HepG2 (cell line): ENCODE measurements at regions not wholly inside any gene's neighbourhood (a gene's known extent, or its start where the extent isn't known, plus 50 kb on each side); places are given as distances from the start of the nearest gene placed in this dataset.
A peak's percentile ranks its signal among the peaks of the same experiment; 100 is the strongest.

Experiments used
- ATAC-seq: fragments of 200-7000 bp; cut with Tn5 transposase; 3 replicates; pipeline ENCODE4 v1.9.1; 2020; ENCODE audit warnings: mild to moderate bottlenecking, moderate library complexity
- BruUV-seq: library from RNA; stranded (reverse); fragments of 400-500 nt; replicated peaks from 2 replicates; lab custom pipeline; 2021; lab: Mats Ljungman, UMichigan
- CTCF ChIA-PET: fragments of 300-600 bp; formaldehyde crosslinking; extraction: SDS; loops from one replicate; lab custom pipeline; 2021; ENCODE audit warnings: low total read pairs, inconsistent platforms, low intra/inter-chr PET ratio; lab: Yijun Ruan, JAX
- POLR2A ChIA-PET: fragments of 350-600 bp; sonication (Branson Sonifier 250); formaldehyde crosslinking; loops from one replicate; lab custom pipeline; 2020; ENCODE audit warnings: antibody characterized with exemption, inconsistent platforms; lab: Yijun Ruan, JAX
- DNase-seq: peaks from one replicate; pipeline ENCODE4 v3.0.0-alpha.2; 2015; ENCODE audit warnings: low spot score
- FAIRE-seq: peaks from 3 replicates; lab custom pipeline; 2011; peaks lifted over from hg19 to GRCh38; lab: Jason Lieb, UNC
- H2AFZ ChIP-seq: one replicate; pipeline ENCODE4 v1.6.1; 2011; ENCODE audit warnings: low read length, inconsistent platforms
- H3K27ac ChIP-seq: fragments of 300-600 bp; 3 replicates; pipeline ENCODE4 v1.8.0; 2011; ENCODE audit warnings: mixed run types, mild to moderate bottlenecking, mixed read lengths, low read length, inconsistent platforms; ENCODE audit not compliant: insufficient read depth; ENCODE audit errors: extremely low read length
- H3K27me3 ChIP-seq, 2 experiments: fragments of 200-600 bp in 1 of 2; 2 replicates in 1 of 2; 3 replicates in 1 of 2; pipeline versions ENCODE4 v1.6.0 to v1.8.0; 2011; ENCODE audit warnings: low read length in 2 of 2, mild to moderate bottlenecking in 2 of 2, moderate library complexity in 2 of 2, inconsistent platforms in 1 of 2; ENCODE audit not compliant: insufficient read depth in 2 of 2, control insufficient read depth in 1 of 2
- H3K36me3 ChIP-seq, 2 experiments: fragments of 200-600 bp in 1 of 2; replicated peaks in 1 of 2; 2 replicates in 1 of 2; 3 replicates in 1 of 2; pipeline versions ENCODE4 v1.5.1 to v1.8.0; 2011; ENCODE audit warnings: low read length in 2 of 2, inconsistent platforms in 1 of 2; ENCODE audit not compliant: insufficient read depth in 2 of 2, control insufficient read depth in 1 of 2
- H3K4me1 ChIP-seq: 2 replicates; pipeline ENCODE4 v1.5.1; 2012; ENCODE audit warnings: low read length, inconsistent platforms; ENCODE audit not compliant: insufficient read depth
- H3K4me2 ChIP-seq: 2 replicates; pipeline ENCODE4 v1.6.0; 2011; ENCODE audit warnings: low read depth, low read length, inconsistent platforms
- H3K4me3 ChIP-seq, 3 experiments: fragments of 200-600 bp in 1 of 3; sonication (generic), shearing (Covaris generic) in 1 of 3; replicated peaks in 1 of 3; 2 replicates each; pipeline ENCODE4 v1.5.1; 2011 to 2016; ENCODE audit warnings: low read length in 3 of 3, inconsistent platforms in 2 of 3, low read depth in 2 of 3, mild to moderate bottlenecking in 2 of 3, control low read depth in 1 of 3, mixed read lengths in 1 of 3; ENCODE audit not compliant: insufficient read depth in 1 of 3
- H3K79me2 ChIP-seq: one replicate; pipeline ENCODE4 v1.6.1; 2011; ENCODE audit warnings: low read length, inconsistent platforms; ENCODE audit not compliant: insufficient read depth
- H3K9ac ChIP-seq: 2 replicates; pipeline ENCODE4 v1.6.0; 2011; ENCODE audit warnings: mild to moderate bottlenecking, low read depth, low read length, inconsistent platforms; ENCODE audit not compliant: insufficient read depth
- H3K9me3 ChIP-seq: 2 replicates; pipeline ENCODE4 v1.5.1; 2012; ENCODE audit warnings: mild to moderate bottlenecking, low read length
- H4K20me1 ChIP-seq: 2 replicates; pipeline ENCODE4 v1.6.0; 2011; ENCODE audit warnings: inconsistent platforms, mild to moderate bottlenecking, low read length, moderate library complexity; ENCODE audit not compliant: insufficient read depth
- ASH2L ChIP-seq: fragments of 300-600, 200-600 bp; sonication (generic); IDR thresholded peaks from 2 replicates; pipeline ENCODE4 v1.7.0; 2017; ENCODE audit warnings: low read depth, mild to moderate bottlenecking, moderate library complexity, mixed read lengths, low read length; ENCODE audit not compliant: insufficient read length
- CHD2 ChIP-seq: IDR thresholded peaks from 2 replicates; pipeline ENCODE4 v1.6.1; 2011; ENCODE audit warnings: low read depth, low read length, improper control_type of control experiment
- ELF1 ChIP-seq: sonication (generic); formaldehyde crosslinking; IDR thresholded peaks from 2 replicates; pipeline ENCODE4 v1.4.0; 2020; ENCODE audit warnings: missing genetic modification reagents
- FOXA3 ChIP-seq: IDR thresholded peaks from 2 replicates; pipeline ENCODE4 v1.6.1; 2016; ENCODE audit warnings: missing genetic modification reagents, missing compliant biosample characterization
- FOXK1 ChIP-seq: sonication (generic); formaldehyde crosslinking; IDR thresholded peaks from 2 replicates; pipeline ENCODE4 v1.4.0; 2020; ENCODE audit warnings: low read depth, missing genetic modification reagents, borderline replicate concordance
- FOXK2 ChIP-seq: fragments of 450-650 bp; IDR thresholded peaks from 2 replicates; pipeline ENCODE4 v1.6.1; 2016
- GABPA ChIP-seq, 2 experiments: IDR thresholded peaks; 2 replicates each; pipeline ENCODE4 v1.6.1; 2011 to 2016; ENCODE audit warnings: low read depth in 2 of 2, low read length in 1 of 2, missing biosample characterization in 1 of 2, missing genetic modification characterization in 1 of 2
- IRF2 ChIP-seq: IDR thresholded peaks from 2 replicates; pipeline ENCODE4 v1.6.1; 2018; ENCODE audit warnings: missing genetic modification reagents, missing compliant biosample characterization
- KDM1A ChIP-seq: IDR thresholded peaks from 2 replicates; pipeline ENCODE4 v1.6.1; 2016; ENCODE audit warnings: missing compliant biosample characterization
- NR2F6 ChIP-seq, 2 experiments: IDR thresholded peaks; 2 replicates each; pipeline ENCODE4 v1.6.1; 2016; ENCODE audit warnings: antibody characterized with exemption in 1 of 2, mild to moderate bottlenecking in 1 of 2
- RARA ChIP-seq: IDR thresholded peaks from 2 replicates; pipeline ENCODE4 v1.6.1; 2016; ENCODE audit warnings: missing genetic modification reagents, missing compliant biosample characterization
- RBAK ChIP-seq: sonication (generic); formaldehyde crosslinking; IDR thresholded peaks from 2 replicates; pipeline ENCODE4 v1.5.1; 2020; ENCODE audit warnings: mild to moderate bottlenecking, missing genetic modification reagents
- STAT5B ChIP-seq: sonication (generic); formaldehyde crosslinking; IDR thresholded peaks from 2 replicates; pipeline ENCODE4 v1.4.0; 2020; ENCODE audit warnings: missing genetic modification reagents
- TP53 ChIP-seq: sonication (generic); formaldehyde crosslinking; conservative IDR thresholded peaks from 2 replicates; pipeline ENCODE4 v1.4.0; 2020; ENCODE audit warnings: missing genetic modification reagents
- ZBTB38 ChIP-seq: sonication (generic); formaldehyde crosslinking; IDR thresholded peaks from 2 replicates; pipeline ENCODE4 v1.5.1; 2020; ENCODE audit warnings: mild to moderate bottlenecking, missing genetic modification reagents
- ZC3H13 ChIP-seq: sonication (generic); formaldehyde crosslinking; IDR thresholded peaks from 2 replicates; pipeline ENCODE4 v1.8.1; 2023; ENCODE audit warnings: mild to moderate bottlenecking, missing genetic modification reagents, moderate library complexity
- ZNF232 ChIP-seq: sonication (generic); formaldehyde crosslinking; IDR thresholded peaks from 2 replicates; pipeline ENCODE4 v1.4.0; 2020; ENCODE audit warnings: missing genetic modification reagents, borderline replicate concordance
- ZNF547 ChIP-seq: sonication (generic); formaldehyde crosslinking; IDR thresholded peaks from 2 replicates; pipeline ENCODE4 v1.5.1; 2020; ENCODE audit warnings: mild to moderate bottlenecking, missing genetic modification reagents
- ZNF607 ChIP-seq: sonication (generic); formaldehyde crosslinking; IDR thresholded peaks from 2 replicates; pipeline ENCODE4 v1.5.1; 2020; ENCODE audit warnings: missing genetic modification reagents, mild to moderate bottlenecking, borderline replicate concordance
- ZNF644 ChIP-seq: IDR thresholded peaks from 2 replicates; pipeline ENCODE4 v1.6.1; 2016; ENCODE audit warnings: low read depth
- WGBS: methylation state at CpG from one replicate; pipeline ENCODE4 v1.1.6; 2017; ENCODE audit warnings: low lambda C conversion rate; 5-methylcytosine and 5-hydroxymethylcytosine counted together
- in situ Hi-C: cut with HindIII; loops from 2 replicates; pipeline ENCODE4 v1.10.0; 2017; ENCODE audit warnings: low pct_unique_long_range_greater_than_20kb; ENCODE audit not compliant: extremely low pct_ligation_motif_present
- intact Hi-C: fragments of 100-400 bp; cut with micrococcal nuclease; formaldehyde crosslinking; loops from one replicate; pipeline ENCODE4 v1.10.0; 2022; ENCODE audit not compliant: unreplicated experiment
- TF ChIP-seq, protein P1 (sequence below): sonication (generic); formaldehyde crosslinking; IDR thresholded peaks from 2 replicates; pipeline ENCODE4 v1.4.0; 2020; ENCODE audit warnings: low read depth, mild to moderate bottlenecking, missing genetic modification reagents
- TF ChIP-seq, protein P2 (sequence below): sonication (generic); formaldehyde crosslinking; IDR thresholded peaks from 2 replicates; pipeline ENCODE4 v1.8.0; 2022; ENCODE audit warnings: mild to moderate bottlenecking, missing genetic modification reagents; ENCODE audit not compliant: insufficient replicate concordance

DNA sequence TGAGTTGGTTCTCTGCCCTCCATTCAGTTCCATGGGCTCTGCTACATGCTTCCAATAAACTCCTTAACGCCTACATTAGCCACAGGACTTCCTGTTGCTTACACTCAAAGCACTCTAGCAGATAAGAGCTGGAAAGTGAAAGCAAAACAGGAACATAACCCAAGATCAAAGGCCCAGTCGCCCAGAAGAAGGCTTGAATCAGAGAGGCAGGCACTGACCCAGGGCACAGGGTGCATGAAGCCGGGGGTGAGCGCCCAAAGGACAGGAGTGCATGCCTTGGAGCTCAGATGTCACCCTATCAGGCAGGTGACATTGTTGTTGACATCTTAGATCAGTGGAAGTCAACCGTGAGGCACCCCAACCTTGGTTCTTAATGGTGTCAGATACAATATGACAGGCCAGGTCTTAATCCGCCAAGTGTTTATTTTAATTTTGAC lies 235.1 kb downstream of the UACA start:
- WGBS: 23% methylated on average over 6 of the region's 6 CpGs
- no peaks in the 10 kb centered on the region for H3K9me3 ChIP-seq
- H3K9ac ChIP-seq: no peak overlapping the region
- H3K27ac ChIP-seq: no peak overlapping the region
- H3K79me2 ChIP-seq: no peaks in the 10 kb centered on the region
- H3K36me3 ChIP-seq: no peaks in the 10 kb centered on the region
- intact Hi-C loops (no loop called here), in situ Hi-C loops (no loop called here)
- no TSS peak for BruUV-seq
- ATAC-seq (peak; percentile 82), FAIRE-seq (no peak), DNase-seq (peak; percentile 66)
- ChIA-PET POLR2A (no interaction called here), CTCF (no interaction called here)
- peak overlapping the region; percentile 59 for H3K4me2 ChIP-seq
- H4K20me1 ChIP-seq: no peaks in the 10 kb centered on the region
- H3K4me1 ChIP-seq: peaks cover 41% of the 10 kb centered on the region
- H3K27me3 ChIP-seq: peaks cover 1 to 8% of the 10 kb centered on the region in 2 experiments; a peak in 2 of 5 replicates
- H3K4me3 ChIP-seq: peak overlapping the region in 1 of 3 experiments; percentile 25; a peak in 1 of 6 replicates
- H2AFZ ChIP-seq: no peak overlapping the region
- TF ChIP-seq STAT5B (CRISPR knock-in tag): no peak
- TF ChIP-seq IRF2: peak; percentile 96
- peak; percentile 61 for TF ChIP-seq ELF1
- no peak for TF ChIP-seq KDM1A
- TF ChIP-seq CHD2: no peak
- TF ChIP-seq ZC3H13 (CRISPR knock-in tag): no peak
- TF ChIP-seq FOXK2: no peak
- no peak for TF ChIP-seq GABPA (IDR thresholded peaks at IDR 0.05; ENCODE audit: low read depth, low read length)
- peak; percentile 63 for TF ChIP-seq GABPA (CRISPR knock-in tag; IDR thresholded peaks at IDR 0.05; ENCODE audit: low read depth)
- TF ChIP-seq ZNF232: no peak
- peak; percentile 41 for TF ChIP-seq FOXA3
- no peak for TF ChIP-seq ZNF547
- TF ChIP-seq FOXK1 (CRISPR knock-in tag): no peak
- no peak for TF ChIP-seq ASH2L
- TF ChIP-seq ZNF644 (CRISPR knock-in tag): 0 out of 2 replicates have a peak, but pooled peaks have one; percentile 22
- no peak for TF ChIP-seq NR2F6 (IDR thresholded peaks at IDR 0.05)
- TF ChIP-seq NR2F6 (CRISPR knock-in tag; IDR thresholded peaks at IDR 0.05): peak; percentile 8; the same call in 1 of the 2 replicates
- TF ChIP-seq, protein P1, sequence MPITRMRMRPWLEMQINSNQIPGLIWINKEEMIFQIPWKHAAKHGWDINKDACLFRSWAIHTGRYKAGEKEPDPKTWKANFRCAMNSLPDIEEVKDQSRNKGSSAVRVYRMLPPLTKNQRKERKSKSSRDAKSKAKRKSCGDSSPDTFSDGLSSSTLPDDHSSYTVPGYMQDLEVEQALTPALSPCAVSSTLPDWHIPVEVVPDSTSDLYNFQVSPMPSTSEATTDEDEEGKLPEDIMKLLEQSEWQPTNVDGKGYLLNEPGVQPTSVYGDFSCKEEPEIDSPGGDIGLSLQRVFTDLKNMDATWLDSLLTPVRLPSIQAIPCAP: peak; percentile 96; the same call in 1 of the 2 replicates
- no peak for TF ChIP-seq ZNF607 (CRISPR knock-in tag)
- TF ChIP-seq, protein P2, sequence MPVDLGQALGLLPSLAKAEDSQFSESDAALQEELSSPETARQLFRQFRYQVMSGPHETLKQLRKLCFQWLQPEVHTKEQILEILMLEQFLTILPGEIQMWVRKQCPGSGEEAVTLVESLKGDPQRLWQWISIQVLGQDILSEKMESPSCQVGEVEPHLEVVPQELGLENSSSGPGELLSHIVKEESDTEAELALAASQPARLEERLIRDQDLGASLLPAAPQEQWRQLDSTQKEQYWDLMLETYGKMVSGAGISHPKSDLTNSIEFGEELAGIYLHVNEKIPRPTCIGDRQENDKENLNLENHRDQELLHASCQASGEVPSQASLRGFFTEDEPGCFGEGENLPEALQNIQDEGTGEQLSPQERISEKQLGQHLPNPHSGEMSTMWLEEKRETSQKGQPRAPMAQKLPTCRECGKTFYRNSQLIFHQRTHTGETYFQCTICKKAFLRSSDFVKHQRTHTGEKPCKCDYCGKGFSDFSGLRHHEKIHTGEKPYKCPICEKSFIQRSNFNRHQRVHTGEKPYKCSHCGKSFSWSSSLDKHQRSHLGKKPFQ (CRISPR knock-in tag): no peak
- TF ChIP-seq RARA: peak; percentile 70
- 0 out of 2 replicates have a peak, but pooled peaks have one; percentile 25 for TF ChIP-seq RBAK
- no peak for TF ChIP-seq TP53 (CRISPR knock-in tag)
- no peak for TF ChIP-seq ZBTB38 (CRISPR knock-in tag)
